SKM-1 (cell line): ENCODE measurements at regions not wholly inside any gene's neighbourhood (a gene's known extent, or its start where the extent isn't known, plus 50 kb on each side); places are given as distances from the start of the nearest gene placed in this dataset.
"Not testable (repeated sequence)": the region's sequence is repeated elsewhere in the genome, so short reads cannot be mapped to it uniquely, and the experiment has no call there.

Source experiments
- DNase-seq: peaks from one replicate; lab custom pipeline; 2025; ENCODE audit not compliant: unreplicated experiment; lab: John Stamatoyannopoulos, UW

- not testable (repeated sequence) for DNase-seq
Measured at GRCh38 chr6:3672339-3672738, 79.2 kb downstream of the PXDC1 start.

DNA sequence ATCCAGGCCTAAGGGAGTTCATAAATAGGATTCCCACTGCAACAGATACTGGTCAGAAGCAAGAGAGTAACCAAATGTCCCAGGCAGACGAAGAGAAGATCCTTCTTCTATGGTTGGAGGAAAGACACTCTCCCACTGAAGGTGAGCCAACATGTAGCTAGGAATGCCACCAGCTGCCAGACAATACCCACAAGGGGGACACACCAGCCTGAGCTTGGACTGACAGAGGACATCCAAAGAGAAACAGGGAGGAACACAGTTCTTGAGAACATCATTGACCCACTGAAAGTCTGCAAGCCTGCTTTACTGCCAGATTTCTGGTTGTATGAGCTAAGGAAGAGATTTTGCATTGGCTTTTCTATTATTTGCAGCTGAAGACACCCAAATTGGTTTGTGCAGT lies 80.1 kb downstream of the PXDC1 start:
- DNase-seq: no peak

GRCh38 chr6:3670356-3670755 lies 81.2 kb downstream of the PXDC1 start:
- no peak for DNase-seq

- DNase-seq: no peak
Measured at GRCh38 chr6:3669916-3670315, 81.6 kb downstream of the PXDC1 start.

GRCh38 chr6:3665608-3666007 lies 85.9 kb downstream of the PXDC1 start:
- no peak for DNase-seq

- no peak for DNase-seq
Measured at GRCh38 chr6:3664625-3665041, 86.9 kb downstream of the PXDC1 start.

DNA sequence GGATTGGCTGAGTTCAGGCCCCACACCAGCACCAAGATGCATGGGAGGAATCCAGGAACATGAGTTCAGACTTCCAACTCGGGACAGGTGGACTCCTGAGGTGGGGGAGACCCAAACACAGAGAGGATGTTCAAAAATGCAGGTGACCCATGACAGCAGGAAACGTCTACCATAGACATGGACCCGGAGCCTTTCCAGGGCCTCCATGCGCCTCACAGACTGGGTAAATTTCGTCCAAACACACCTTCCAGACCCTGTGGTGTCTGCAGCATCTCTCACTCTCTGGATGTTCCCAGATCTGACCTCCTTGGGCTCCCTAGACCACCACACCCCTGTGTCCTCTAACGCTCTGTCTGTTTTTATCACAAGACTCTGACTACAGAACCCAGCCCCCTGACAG lies 87.7 kb downstream of the PXDC1 start:
- no peak for DNase-seq

- DNase-seq: no peak
Measured at GRCh38 chr6:3663081-3663480, 88.4 kb downstream of the PXDC1 start.

GRCh38 chr6:3661390-3661789 lies 90.1 kb downstream of the PXDC1 start:
- DNase-seq: no peak

GRCh38 chr6:3660473-3660872 lies 91.0 kb downstream of the PXDC1 start:
- no peak for DNase-seq

DNA sequence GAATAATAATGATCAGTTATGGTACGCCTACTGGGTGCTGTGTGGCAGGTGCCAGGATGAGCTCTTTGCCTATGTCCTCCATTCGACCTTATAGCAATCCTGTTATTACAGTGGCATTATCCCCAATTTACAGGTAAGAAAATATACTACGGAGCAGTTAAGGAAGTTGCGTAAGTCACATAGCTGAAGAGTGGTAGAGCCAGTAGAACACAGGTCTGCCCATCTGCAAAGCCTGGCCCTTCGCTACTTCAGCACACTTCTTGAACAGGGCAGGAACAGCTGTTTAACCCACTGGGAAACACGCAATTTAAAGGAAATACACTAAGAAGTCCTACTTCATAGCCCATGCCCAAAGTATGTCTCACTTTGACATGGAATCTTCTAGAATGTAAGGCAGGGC lies 91.8 kb downstream of the PXDC1 start:
- DNase-seq: no peak

- no peak for DNase-seq
Measured at GRCh38 chr6:3656076-3656475, 95.4 kb downstream of the PXDC1 start.

DNA sequence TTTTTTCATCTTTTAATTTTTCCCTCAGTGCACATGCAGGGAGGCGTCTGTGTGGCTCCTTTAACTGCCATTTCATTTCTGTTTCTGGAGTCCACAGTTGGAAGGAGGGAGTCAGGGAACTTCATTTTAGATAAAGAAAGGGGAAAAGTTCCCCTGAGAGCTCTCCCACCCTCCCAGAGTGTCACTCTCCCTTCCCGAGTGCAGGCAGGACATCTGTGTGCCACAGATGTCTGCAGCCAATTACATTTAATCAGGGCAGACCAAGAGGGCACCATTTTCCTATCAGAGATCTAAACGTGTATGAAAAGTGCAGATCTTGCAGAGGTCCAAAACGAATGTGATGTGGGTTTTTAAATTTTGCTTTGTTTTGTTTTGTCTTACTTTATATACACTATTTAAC lies 96.6 kb downstream of the PXDC1 start:
- no peak for DNase-seq

DNA sequence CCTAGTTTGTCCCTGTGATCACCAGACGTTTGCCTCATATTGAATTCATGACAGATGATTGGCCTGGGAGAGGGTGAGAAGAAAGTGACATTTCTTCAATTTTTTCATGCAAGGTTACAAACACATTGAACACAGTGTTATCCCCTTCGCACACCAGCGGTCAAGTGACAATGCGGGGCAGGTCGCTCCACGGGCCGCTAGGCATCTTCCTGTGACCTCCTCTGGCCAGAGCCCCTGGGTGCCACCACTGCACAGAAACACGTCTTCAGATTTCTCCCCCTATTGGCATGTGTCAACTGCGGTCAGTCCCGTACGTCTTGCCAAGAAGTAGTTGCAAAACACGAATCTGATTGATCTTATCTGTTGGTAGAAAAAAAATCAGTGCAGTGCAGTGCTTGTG lies 97.1 kb downstream of the PXDC1 start:
- DNase-seq: no peak

- DNase-seq: no peak
Measured at GRCh38 chr6:3653528-3654070, 97.9 kb downstream of the PXDC1 start.

- no peak for DNase-seq
Measured at GRCh38 chr6:3651698-3652229, 99.7 kb downstream of the PXDC1 start.

DNA sequence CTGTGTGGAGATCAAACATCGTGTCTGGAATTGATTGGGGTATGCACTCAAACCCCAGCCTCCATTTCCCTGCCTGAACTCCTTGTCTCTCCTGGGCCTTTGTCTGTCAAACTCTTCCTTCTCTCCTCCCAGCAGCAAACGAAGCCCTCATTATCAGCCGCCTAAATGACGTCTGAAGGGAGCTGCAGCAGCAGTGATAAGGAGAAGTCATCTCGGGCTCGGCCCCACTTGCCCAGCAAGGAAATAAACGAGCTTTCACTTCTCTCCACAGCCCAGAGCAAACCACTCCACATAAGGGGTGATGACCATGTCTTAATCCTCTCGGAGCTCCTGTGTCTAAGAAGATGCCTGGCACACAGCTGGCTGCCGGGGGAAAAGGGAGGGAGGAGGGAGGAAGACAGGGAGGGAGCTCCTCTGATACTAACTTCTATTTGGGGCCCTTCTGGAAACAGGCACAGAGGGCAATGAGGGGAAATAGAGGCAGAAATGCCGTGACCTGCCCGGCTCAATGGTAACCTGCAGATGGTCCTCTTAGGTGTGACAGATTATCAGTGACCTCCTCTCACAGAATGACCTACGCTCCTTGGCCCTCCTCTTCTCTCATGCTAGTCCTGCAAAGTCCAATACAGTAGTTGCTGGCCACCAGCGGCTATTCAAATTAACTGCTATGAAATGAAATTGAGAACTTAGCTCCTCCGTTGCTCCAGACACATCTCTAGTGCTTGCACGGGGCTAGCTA lies 100.4 kb downstream of the PXDC1 start:
- no peak for DNase-seq

DNA sequence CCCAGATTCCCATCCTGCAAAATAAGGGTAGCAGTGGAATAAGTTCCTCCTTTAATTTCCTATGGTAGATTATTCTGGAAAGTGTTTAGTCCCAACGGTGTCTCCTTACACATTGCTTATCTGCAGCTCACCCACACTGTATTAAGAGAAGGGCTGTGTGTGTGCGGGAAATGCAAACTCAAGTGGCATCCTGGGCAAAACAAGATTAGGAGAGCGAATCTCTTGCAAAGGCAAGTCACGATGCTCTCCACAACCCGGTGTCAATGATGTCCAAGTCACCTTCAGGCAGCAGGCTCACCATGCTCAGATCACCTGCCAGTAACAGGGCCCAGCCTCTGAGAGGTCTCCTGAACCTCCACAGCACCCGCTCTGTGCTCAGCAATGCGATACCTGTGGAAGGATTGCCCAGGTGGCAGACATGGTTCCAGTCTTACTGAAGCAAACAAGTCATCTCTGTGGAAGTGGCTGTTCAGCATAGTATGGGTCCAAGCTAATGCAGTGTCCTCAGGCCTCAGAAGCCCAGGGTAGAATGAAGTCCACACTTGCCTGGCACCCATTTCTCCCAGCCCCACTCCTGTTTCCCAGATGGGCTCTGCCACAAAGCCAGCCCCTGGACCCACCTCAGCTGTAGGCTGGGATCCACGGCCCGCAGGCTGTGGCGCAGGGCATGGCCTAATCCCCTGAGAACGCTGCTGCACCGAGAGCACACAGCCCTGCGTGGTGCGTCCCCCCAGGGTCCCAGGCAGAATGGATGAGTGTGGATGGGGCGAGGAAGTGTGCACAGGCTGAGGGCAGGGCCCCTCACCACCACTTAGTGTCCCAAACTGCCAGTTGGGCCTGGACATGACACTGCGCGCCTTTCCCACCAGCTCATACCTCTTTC lies 101.2 kb downstream of the PXDC1 start:
- no peak for DNase-seq

DNA sequence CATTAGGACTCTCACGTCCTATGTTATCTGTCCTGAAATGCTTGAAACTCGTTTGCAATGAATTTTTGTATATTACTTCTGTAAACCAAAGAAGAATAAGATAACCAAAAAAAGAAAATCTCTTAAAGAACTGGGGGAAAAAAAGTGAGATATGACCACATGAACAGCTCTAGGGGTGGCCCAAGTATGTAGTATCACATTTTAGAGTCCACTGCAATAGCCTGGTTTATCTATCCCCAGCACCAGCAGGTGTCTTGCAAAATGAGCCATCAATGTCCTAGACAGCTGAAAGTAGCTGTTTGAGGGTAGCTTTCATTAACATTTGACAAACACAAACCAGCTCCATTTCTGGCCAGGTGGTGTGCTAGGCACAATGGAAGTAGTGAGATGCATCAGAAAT lies 102.8 kb downstream of the PXDC1 start:
- DNase-seq: no peak

GRCh38 chr6:3646616-3647362 lies 104.7 kb downstream of the PXDC1 start:
- no peak for DNase-seq

GRCh38 chr6:3644739-3645012 lies 106.8 kb downstream of the PXDC1 start:
- DNase-seq: no peak
